ENCODE measurements at regions not wholly inside any gene's neighbourhood (a gene's known extent, or its start where the extent isn't known, plus 50 kb on each side); places are given as distances from the start of the nearest gene placed in this dataset.

GRCh38 chr22:49500942-49501395, 326.7 kb downstream of the BRD1 start (continued):
- TF ChIP-seq ZBTB33 (IDR thresholded peaks at IDR 0.05; ENCODE audit: extremely low read depth, insufficient replicate concordance, low read length) (no peak), RAD21 (IDR thresholded peaks at IDR 0.05; ENCODE audit: low read depth) (no peak), ZNF274 (IDR thresholded peaks at IDR 0.05; ENCODE audit: low read depth, low read length) (no peak), EZH2phosphoT487 (IDR thresholded peaks at IDR 0.05; ENCODE audit: borderline replicate concordance) (no peak), EZH2 (IDR thresholded peaks at IDR 0.05) (no peak), ELF1 (IDR thresholded peaks at IDR 0.05; ENCODE audit: borderline replicate concordance, low read depth) (no peak), SRF (IDR thresholded peaks at IDR 0.05; ENCODE audit: low read depth) (no peak)

GRCh38 chr22:49500076-49500460, 327.6 kb downstream of the BRD1 start:
- ChIA-PET CTCF (no interaction called here), RAD21 (ENCODE audit: low non-redundant PET in 1 of 2, low total read pairs in 2 of 2, uncharacterized antibody in 2 of 2, unreplicated experiment in 2 of 2) (no interaction called here), POLR2A (no interaction called here)

More at GRCh38 chr22:49500076-49500460, 327.6 kb downstream of the BRD1 start:
- Histone ChIP-seq H3K27me3 (ENCODE audit: insufficient read depth, low read length) (no peaks in the 10 kb centered on the region), H3K9me3 (ENCODE audit: control insufficient read depth in 1 of 2, insufficient read depth in 1 of 2, low read depth in 1 of 2, low read length in 2 of 2) (no peaks in the 10 kb centered on the region; a peak in 1 of 4 replicates), H2AFZ (ENCODE audit: low read depth, low read length, poor library complexity, severe bottlenecking) (no peak overlapping the region), H3K79me2 (ENCODE audit: insufficient read depth, low read length) (peaks cover 8% of the 10 kb centered on the region; the same call in 1 of the 2 replicates), H3K4me2 (ENCODE audit: low read length) (no peak overlapping the region), H3K4me3 (replicated peaks in 1 of 2; ENCODE audit: low read depth in 1 of 2, low read length in 2 of 2) (no peak overlapping the region), H4K20me1 (ENCODE audit: insufficient read depth) (no peaks in the 10 kb centered on the region), H3K9me2 (ENCODE audit: insufficient read depth) (no peaks in the 10 kb centered on the region), H3K27ac (ENCODE audit: low read depth, low read length) (no peak overlapping the region), H3K36me3 (ENCODE audit: control insufficient read depth in 1 of 2, insufficient read depth in 2 of 2, low read length in 2 of 2) (no peaks in the 10 kb centered on the region), H3K9ac (ENCODE audit: low read length) (no peak overlapping the region), H3K4me1 (ENCODE audit: control insufficient read depth in 1 of 2, insufficient read depth in 2 of 2, low read length in 2 of 2) (peaks cover 25 to 47% of the 10 kb centered on the region in 2 experiments)
- DNase-seq (ENCODE audit: low read depth, low spot score) = no peak
- TF ChIP-seq RAD21 (IDR thresholded peaks at IDR 0.05; ENCODE audit: low read depth) = no peak
- no peak for TF ChIP-seq TCF7L2 (IDR thresholded peaks at IDR 0.05; ENCODE audit: borderline replicate concordance, extremely low read depth, insufficient read depth, insufficient read length)
- TF ChIP-seq ELF1 (IDR thresholded peaks at IDR 0.05; ENCODE audit: borderline replicate concordance, low read depth) = no peak
- no peak for TF ChIP-seq ZNF274 (IDR thresholded peaks at IDR 0.05; ENCODE audit: low read depth, low read length)
- no peak for TF ChIP-seq ZFX (IDR thresholded peaks at IDR 0.05)
- TF ChIP-seq SP1 (IDR thresholded peaks at IDR 0.05; ENCODE audit: low read depth) = no peak
- TF ChIP-seq EZH2 (IDR thresholded peaks at IDR 0.05) = no peak
- TF ChIP-seq FOSL1 (IDR thresholded peaks at IDR 0.05; ENCODE audit: low read depth) = no peak
- intact Hi-C loops (cut with micrococcal nuclease) = no loop called here
- no peak for ATAC-seq
- BruUV-seq (replicated peaks) = no TSS peak
